ENCODE measurements at regions not wholly inside any gene's neighbourhood (a gene's known extent, or its start where the extent isn't known, plus 50 kb on each side); places are given as distances from the start of the nearest gene placed in this dataset.

- TF ChIP-seq CTCF (IDR thresholded peaks at IDR 0.05 in 4 of 5, conservative IDR thresholded peaks at IDR 0.05 in 1 of 5), result no peak
- TF ChIP-seq POLR2A (IDR thresholded peaks at IDR 0.05), result no peak
Measured at GRCh38 chr10:4107285-4107851, 322.4 kb upstream of the KLF6 start.
